NCI-H345 treated with DMSO at 0.1 percent for 48 hours (cell line): ENCODE measurements at regions not wholly inside any gene's neighbourhood (a gene's known extent, or its start where the extent isn't known, plus 50 kb on each side); places are given as distances from the start of the nearest gene placed in this dataset.

Source experiments
- DNase-seq: peaks from one replicate; lab custom pipeline; 2025; ENCODE audit not compliant: unreplicated experiment; lab: John Stamatoyannopoulos, UW

GRCh38 chr10:117635826-117636225 lies 93.3 kb downstream of the EMX2 start:
- DNase-seq, result no peak

- no peak for DNase-seq
Measured at GRCh38 chr10:117638200-117638599, 95.7 kb downstream of the EMX2 start.

- no peak for DNase-seq
Measured at GRCh38 chr10:117638664-117639200, 96.2 kb downstream of the EMX2 start.

GRCh38 chr10:117640406-117640805 lies 97.9 kb downstream of the EMX2 start:
- DNase-seq, result no peak

- no peak for DNase-seq
Measured at GRCh38 chr10:117646718-117647117, 104.2 kb downstream of the EMX2 start.

- no peak for DNase-seq
Measured at GRCh38 chr10:117647306-117647705, 104.8 kb downstream of the EMX2 start.

- no peak for DNase-seq
Measured at GRCh38 chr10:117651121-117651520, 108.6 kb downstream of the EMX2 start.

GRCh38 chr10:117652228-117653169 lies 110.0 kb downstream of the EMX2 start:
- no peak for DNase-seq

GRCh38 chr10:117653170-117653515 lies 110.6 kb downstream of the EMX2 start:
- DNase-seq, result no peak

GRCh38 chr10:117654105-117654504 lies 111.6 kb downstream of the EMX2 start:
- DNase-seq, result no peak

- no peak for DNase-seq
Measured at GRCh38 chr10:117656385-117657367, 114.1 kb downstream of the EMX2 start.

GRCh38 chr10:117661316-117661715 lies 118.8 kb downstream of the EMX2 start:
- DNase-seq, result no peak

GRCh38 chr10:117662126-117662525 lies 119.6 kb downstream of the EMX2 start:
- DNase-seq, result no peak

GRCh38 chr10:117662751-117663540 lies 120.4 kb downstream of the EMX2 start:
- no peak for DNase-seq

- DNase-seq, result no peak
Measured at GRCh38 chr10:117663750-117664149, 121.2 kb downstream of the EMX2 start.

GRCh38 chr10:117664288-117664687 lies 121.7 kb downstream of the EMX2 start:
- DNase-seq, result no peak

GRCh38 chr10:117666166-117666565 lies 123.6 kb downstream of the EMX2 start:
- no peak for DNase-seq

- DNase-seq, result no peak
Measured at GRCh38 chr10:117666965-117667364, 124.4 kb downstream of the EMX2 start.

GRCh38 chr10:117667831-117668230 lies 125.3 kb downstream of the EMX2 start:
- DNase-seq, result no peak

GRCh38 chr10:117668327-117669008 lies 125.9 kb downstream of the EMX2 start:
- no peak for DNase-seq
